ENCODE measurements at regions not wholly inside any gene's neighbourhood (a gene's known extent, or its start where the extent isn't known, plus 50 kb on each side); places are given as distances from the start of the nearest gene placed in this dataset.
"Not testable (repeated sequence)": the region's sequence is repeated elsewhere in the genome, so short reads cannot be mapped to it uniquely, and the experiment has no call there.

GRCh38 chr6:6742535-6742934 lies 154.0 kb downstream of the LY86 start:
- H3K79me2 ChIP-seq (ENCODE audit: insufficient read depth, low read length) = no peaks in the 10 kb centered on the region
- no peak overlapping the region for H2AFZ ChIP-seq (ENCODE audit: low read length)
- H3K4me3 ChIP-seq (ENCODE audit: low read depth, low read length, poor library complexity, severe bottlenecking) = no peak overlapping the region
- TF ChIP-seq EZH2 (IDR thresholded peaks at IDR 0.05; ENCODE audit: borderline replicate concordance, low read length) = no peak
- TF ChIP-seq, protein P1, sequence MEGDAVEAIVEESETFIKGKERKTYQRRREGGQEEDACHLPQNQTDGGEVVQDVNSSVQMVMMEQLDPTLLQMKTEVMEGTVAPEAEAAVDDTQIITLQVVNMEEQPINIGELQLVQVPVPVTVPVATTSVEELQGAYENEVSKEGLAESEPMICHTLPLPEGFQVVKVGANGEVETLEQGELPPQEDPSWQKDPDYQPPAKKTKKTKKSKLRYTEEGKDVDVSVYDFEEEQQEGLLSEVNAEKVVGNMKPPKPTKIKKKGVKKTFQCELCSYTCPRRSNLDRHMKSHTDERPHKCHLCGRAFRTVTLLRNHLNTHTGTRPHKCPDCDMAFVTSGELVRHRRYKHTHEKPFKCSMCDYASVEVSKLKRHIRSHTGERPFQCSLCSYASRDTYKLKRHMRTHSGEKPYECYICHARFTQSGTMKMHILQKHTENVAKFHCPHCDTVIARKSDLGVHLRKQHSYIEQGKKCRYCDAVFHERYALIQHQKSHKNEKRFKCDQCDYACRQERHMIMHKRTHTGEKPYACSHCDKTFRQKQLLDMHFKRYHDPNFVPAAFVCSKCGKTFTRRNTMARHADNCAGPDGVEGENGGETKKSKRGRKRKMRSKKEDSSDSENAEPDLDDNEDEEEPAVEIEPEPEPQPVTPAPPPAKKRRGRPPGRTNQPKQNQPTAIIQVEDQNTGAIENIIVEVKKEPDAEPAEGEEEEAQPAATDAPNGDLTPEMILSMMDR (IDR thresholded peaks at IDR 0.05; ENCODE audit: low read length) = no peak
- no peaks in the 10 kb centered on the region for H3K9me2 ChIP-seq (ENCODE audit: low read depth, low read length)
- H3F3A ChIP-seq (ENCODE audit: insufficient read depth, low read length) = no peaks in the 10 kb centered on the region
- H4K20me1 ChIP-seq (ENCODE audit: insufficient read depth, low read length) = no peaks in the 10 kb centered on the region
- H3K9me3 ChIP-seq (ENCODE audit: low read length) = no peaks in the 10 kb centered on the region; the same call in 1 of the 2 replicates
- H3K36me3 ChIP-seq (ENCODE audit: insufficient read depth, low read length) = no peaks in the 10 kb centered on the region
- H3K4me2 ChIP-seq (ENCODE audit: low read length) = no peak overlapping the region
- H3K9ac ChIP-seq (ENCODE audit: low read length) = no peak overlapping the region
- no peaks in the 10 kb centered on the region; the same call in 1 of the 2 replicates for H3K27me3 ChIP-seq (ENCODE audit: insufficient read depth, low read length)
- no peaks in the 10 kb centered on the region for H3K4me1 ChIP-seq (ENCODE audit: insufficient read depth, low read length, severe bottlenecking)
- no peak overlapping the region for H3K27ac ChIP-seq (ENCODE audit: low read depth, low read length, poor library complexity, severe bottlenecking)

DNA sequence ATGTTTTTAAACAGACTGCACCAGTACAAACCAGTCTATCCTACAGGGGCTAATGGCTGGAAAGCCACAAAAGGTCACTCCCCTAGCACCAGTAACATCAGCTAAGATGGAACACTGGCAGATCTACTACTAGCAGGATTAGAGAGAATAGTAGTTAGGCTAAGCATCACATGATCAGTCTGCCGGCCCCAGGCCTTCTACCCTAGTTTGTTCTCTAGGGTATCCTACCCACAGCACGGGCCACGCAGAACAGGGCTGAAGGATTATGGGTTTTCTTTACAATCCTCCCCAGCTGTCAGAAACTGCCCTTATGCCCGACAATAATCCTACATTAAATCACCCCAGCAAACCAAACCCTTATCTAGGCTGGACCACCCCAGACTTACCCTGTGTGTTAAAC lies 156.0 kb downstream of the LY86 start:
- Histone ChIP-seq H3K27ac (ENCODE audit: low read depth, low read length, poor library complexity, severe bottlenecking) (no peak overlapping the region), H3K4me3 (ENCODE audit: low read depth, low read length, poor library complexity, severe bottlenecking) (no peak overlapping the region), H3F3A (ENCODE audit: insufficient read depth, low read length) (no peaks in the 10 kb centered on the region), H3K9me2 (ENCODE audit: low read depth, low read length) (no peaks in the 10 kb centered on the region), H3K4me2 (ENCODE audit: low read length) (no peak overlapping the region), H2AFZ (ENCODE audit: low read length) (no peak overlapping the region), H3K9me3 (ENCODE audit: low read length) (no peaks in the 10 kb centered on the region; the same call in 1 of the 2 replicates), H3K36me3 (ENCODE audit: insufficient read depth, low read length) (no peaks in the 10 kb centered on the region), H3K9ac (ENCODE audit: low read length) (no peak overlapping the region), H3K79me2 (ENCODE audit: insufficient read depth, low read length) (no peaks in the 10 kb centered on the region), H4K20me1 (ENCODE audit: insufficient read depth, low read length) (no peaks in the 10 kb centered on the region), H3K27me3 (ENCODE audit: insufficient read depth, low read length) (peaks cover under 1% of the 10 kb centered on the region), H3K4me1 (ENCODE audit: insufficient read depth, low read length, severe bottlenecking) (no peaks in the 10 kb centered on the region)
- TF ChIP-seq, protein P1 (IDR thresholded peaks at IDR 0.05; ENCODE audit: low read length) = no peak
- no peak for TF ChIP-seq EZH2 (IDR thresholded peaks at IDR 0.05; ENCODE audit: borderline replicate concordance, low read length)

- H2AFZ ChIP-seq (ENCODE audit: low read length) = not testable (repeated sequence)
Observed at GRCh38 chr6:6745637-6746332, 157.3 kb downstream of the LY86 start.

More at GRCh38 chr6:6745637-6746332, 157.3 kb downstream of the LY86 start:
- not testable (repeated sequence) for H3K27me3 ChIP-seq (ENCODE audit: insufficient read depth, low read length); H4K20me1 ChIP-seq (ENCODE audit: insufficient read depth, low read length); H3F3A ChIP-seq (ENCODE audit: insufficient read depth, low read length); H3K4me3 ChIP-seq (ENCODE audit: low read depth, low read length, poor library complexity, severe bottlenecking); H3K36me3 ChIP-seq (ENCODE audit: insufficient read depth, low read length); H3K79me2 ChIP-seq (ENCODE audit: insufficient read depth, low read length); H3K4me1 ChIP-seq (ENCODE audit: insufficient read depth, low read length, severe bottlenecking); H3K4me2 ChIP-seq (ENCODE audit: low read length); H3K9ac ChIP-seq (ENCODE audit: low read length); H3K27ac ChIP-seq (ENCODE audit: low read depth, low read length, poor library complexity, severe bottlenecking); H3K9me2 ChIP-seq (ENCODE audit: low read depth, low read length); H3K9me3 ChIP-seq (ENCODE audit: low read length)
